MCF 10A (cell line): ENCODE measurements at regions not wholly inside any gene's neighbourhood (a gene's known extent, or its start where the extent isn't known, plus 50 kb on each side); places are given as distances from the start of the nearest gene placed in this dataset.
A peak's percentile ranks its signal among the peaks of the same experiment; 100 is the strongest.

Source experiments
- BruUV-seq: library from RNA; stranded (reverse); fragments of 400-500 nt; replicated peaks from 2 replicates; lab custom pipeline; 2021; lab: Mats Ljungman, UMichigan
- CTCF ChIA-PET: fragments of 300-600 bp; sonication (Branson Sonifier 250); formaldehyde crosslinking; extraction: SDS; loops from one replicate; lab custom pipeline; 2021; ENCODE audit warnings: antibody characterized with exemption, inconsistent platforms; lab: Yijun Ruan, JAX
- POLR2A ChIA-PET: fragments of 300-600, 350-650 bp; sonication (Branson Sonifier 250); formaldehyde crosslinking; extraction: SDS; loops from one replicate; lab custom pipeline; 2020; ENCODE audit warnings: antibody characterized with exemption, inconsistent platforms; lab: Yijun Ruan, JAX
- DNase-seq: peaks from one replicate; pipeline ENCODE4 v3.0.0-alpha.2; 2018; ENCODE audit not compliant: unreplicated experiment
- H3K27ac Mint-ChIP-seq: one replicate; pipeline ENCODE4 v1.8.0; 2022; ENCODE audit warnings: mild to moderate bottlenecking, low read depth, mixed read lengths; ENCODE audit not compliant: unreplicated experiment
- H3K27me3 Mint-ChIP-seq: one replicate; pipeline ENCODE4 v1.8.0; 2022; ENCODE audit warnings: mixed read lengths; ENCODE audit not compliant: insufficient read depth, unreplicated experiment
- H3K36me3 Mint-ChIP-seq: one replicate; pipeline ENCODE4 v1.8.0; 2022; ENCODE audit warnings: mild to moderate bottlenecking, moderate library complexity, mixed read lengths; ENCODE audit not compliant: insufficient read depth, unreplicated experiment
- H3K4me1 Mint-ChIP-seq: one replicate; pipeline ENCODE4 v1.8.0; 2022; ENCODE audit warnings: mixed read lengths; ENCODE audit not compliant: insufficient read depth, unreplicated experiment
- H3K4me3 Mint-ChIP-seq: one replicate; pipeline ENCODE4 v1.8.0; 2022; ENCODE audit warnings: mild to moderate bottlenecking, moderate library complexity, mixed read lengths; ENCODE audit not compliant: unreplicated experiment
- H3K9me3 Mint-ChIP-seq: one replicate; pipeline ENCODE4 v1.8.0; 2022; ENCODE audit warnings: mixed read lengths; ENCODE audit not compliant: unreplicated experiment
- intact Hi-C: fragments of 100-400 bp; cut with micrococcal nuclease; formaldehyde crosslinking; loops from 2 replicates; pipeline ENCODE4 v1.14.1; 2022
- TF ChIP-seq, protein P1 (sequence below): fragments of 200-600 bp; IDR thresholded peaks from one replicate; pipeline ENCODE4 v1.8.0; 2022; ENCODE audit warnings: antibody characterized with exemption, mild to moderate bottlenecking; ENCODE audit not compliant: unreplicated experiment

- Mint-ChIP-seq H3K27me3 (no peaks in the 10 kb centered on the region), H3K9me3 (no peaks in the 10 kb centered on the region), H3K4me1 (peaks cover 13% of the 10 kb centered on the region), H3K27ac (no peak overlapping the region), H3K36me3 (no peaks in the 10 kb centered on the region), H3K4me3 (no peak overlapping the region)
- TF ChIP-seq, protein P1, sequence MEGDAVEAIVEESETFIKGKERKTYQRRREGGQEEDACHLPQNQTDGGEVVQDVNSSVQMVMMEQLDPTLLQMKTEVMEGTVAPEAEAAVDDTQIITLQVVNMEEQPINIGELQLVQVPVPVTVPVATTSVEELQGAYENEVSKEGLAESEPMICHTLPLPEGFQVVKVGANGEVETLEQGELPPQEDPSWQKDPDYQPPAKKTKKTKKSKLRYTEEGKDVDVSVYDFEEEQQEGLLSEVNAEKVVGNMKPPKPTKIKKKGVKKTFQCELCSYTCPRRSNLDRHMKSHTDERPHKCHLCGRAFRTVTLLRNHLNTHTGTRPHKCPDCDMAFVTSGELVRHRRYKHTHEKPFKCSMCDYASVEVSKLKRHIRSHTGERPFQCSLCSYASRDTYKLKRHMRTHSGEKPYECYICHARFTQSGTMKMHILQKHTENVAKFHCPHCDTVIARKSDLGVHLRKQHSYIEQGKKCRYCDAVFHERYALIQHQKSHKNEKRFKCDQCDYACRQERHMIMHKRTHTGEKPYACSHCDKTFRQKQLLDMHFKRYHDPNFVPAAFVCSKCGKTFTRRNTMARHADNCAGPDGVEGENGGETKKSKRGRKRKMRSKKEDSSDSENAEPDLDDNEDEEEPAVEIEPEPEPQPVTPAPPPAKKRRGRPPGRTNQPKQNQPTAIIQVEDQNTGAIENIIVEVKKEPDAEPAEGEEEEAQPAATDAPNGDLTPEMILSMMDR = no peak
- intact Hi-C loops = no loop called here
- ChIA-PET CTCF (interaction anchor here (0.7 kb wide), 1 partner anchor 90 kb away, joined by 5 read pairs; no protein-coding TSS in a partner anchor), POLR2A (interaction anchor here (0.7 kb wide), 1 partner anchor 294 kb away, joined by 3 read pairs; no protein-coding TSS in a partner anchor)
- DNase-seq = no peak
- no TSS peak for BruUV-seq
Observed at GRCh38 chr4:156116991-156117390, 163.3 kb upstream of the CTSO start.

- TF ChIP-seq, protein P1 = peak; percentile 21
- ChIA-PET POLR2A (interaction anchor here (0.6 to 1.8 kb wide), 5 partner anchors 10 to 362 kb away, joined by 3 to 5 read pairs (median 4); no protein-coding TSS in a partner anchor), CTCF (interaction anchor here (0.5 to 4.9 kb wide), 23 partner anchors 9 to 852 kb away, joined by 3 to 22 read pairs (median 3); partner anchors contain the start of gene CTSO)
- no peaks in the 10 kb centered on the region for H3K9me3 Mint-ChIP-seq
- H3K27ac Mint-ChIP-seq = no peak overlapping the region
- H3K4me1 Mint-ChIP-seq = peaks cover 21% of the 10 kb centered on the region
- no TSS peak for BruUV-seq
- intact Hi-C loops = loop anchor here (2.0 kb wide), 1 partner anchor 56 kb away; no protein-coding TSS in a partner anchor
- no peaks in the 10 kb centered on the region for H3K27me3 Mint-ChIP-seq
- peak; percentile 17 for DNase-seq
- H3K36me3 Mint-ChIP-seq = no peaks in the 10 kb centered on the region
- no peak overlapping the region for H3K4me3 Mint-ChIP-seq
Observed at GRCh38 chr4:156113138-156113765, 159.6 kb upstream of the CTSO start.

- H3K27ac Mint-ChIP-seq = no peak overlapping the region
- ChIA-PET POLR2A (interaction anchor here (1.5 kb wide), 1 partner anchor 144 kb away, joined by 4 read pairs; no protein-coding TSS in a partner anchor), CTCF (interaction anchor here (0.6 to 4.9 kb wide), 6 partner anchors 19 to 1382 kb away, joined by 3 to 22 read pairs (median 3); no protein-coding TSS in a partner anchor)
- no peaks in the 10 kb centered on the region for H3K36me3 Mint-ChIP-seq
- intact Hi-C loops = loop anchor here (2.0 kb wide), 1 partner anchor 57 kb away; no protein-coding TSS in a partner anchor
- peaks cover 21% of the 10 kb centered on the region for H3K4me1 Mint-ChIP-seq
- H3K4me3 Mint-ChIP-seq = no peak overlapping the region
- TF ChIP-seq, protein P1 = no peak
- H3K27me3 Mint-ChIP-seq = no peaks in the 10 kb centered on the region
- no TSS peak for BruUV-seq
- no peaks in the 10 kb centered on the region for H3K9me3 Mint-ChIP-seq
- no peak for DNase-seq
Observed at GRCh38 chr4:156111686-156112085, 158.0 kb upstream of the CTSO start.
